Vagina (tissue), 2 donors: ENCODE measurements at regions not wholly inside any gene's neighbourhood (a gene's known extent, or its start where the extent isn't known, plus 50 kb on each side); places are given as distances from the start of the nearest gene placed in this dataset.

Experiments
- POLR2A ChIP-seq, 2 donors: fragments of 450-650 bp; IDR thresholded peaks; one replicate each; pipeline ENCODE4 v1.6.1; 2017; ENCODE audit warnings: antibody characterized with exemption in 2 of 2, mild to moderate bottlenecking in 2 of 2, moderate library complexity in 2 of 2
- TF ChIP-seq, protein P1 (sequence below), 3 experiments: fragments of 450-650 bp in 2 of 3; fragments of 200-600 bp in 1 of 3; sonication (generic) in 1 of 3; IDR thresholded peaks; one replicate each; pipeline ENCODE4 v1.5.1; 2017 to 2019; ENCODE audit warnings: antibody characterized with exemption in 3 of 3, mild to moderate bottlenecking in 2 of 3, moderate library complexity in 2 of 3

DNA sequence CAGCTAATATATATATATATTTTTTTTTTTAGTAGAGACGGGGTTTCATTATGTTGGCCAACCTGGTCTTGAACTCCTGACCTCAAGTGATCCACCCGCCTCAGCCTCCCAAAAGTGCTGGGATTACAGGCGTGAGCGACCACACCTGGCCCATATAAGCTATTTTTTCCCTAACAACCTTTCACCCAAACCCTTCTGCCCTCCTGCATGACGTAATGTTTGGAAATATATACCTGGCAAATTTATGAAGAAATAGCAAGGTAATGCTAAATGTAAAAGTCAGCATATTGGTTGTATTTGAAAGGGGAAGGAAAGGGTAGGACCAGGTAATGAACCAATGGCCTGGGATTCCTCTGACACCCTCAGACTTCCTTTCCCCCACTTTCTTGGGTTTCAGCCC lies 325.5 kb upstream of the ARID1B start:
- TF ChIP-seq, protein P1, sequence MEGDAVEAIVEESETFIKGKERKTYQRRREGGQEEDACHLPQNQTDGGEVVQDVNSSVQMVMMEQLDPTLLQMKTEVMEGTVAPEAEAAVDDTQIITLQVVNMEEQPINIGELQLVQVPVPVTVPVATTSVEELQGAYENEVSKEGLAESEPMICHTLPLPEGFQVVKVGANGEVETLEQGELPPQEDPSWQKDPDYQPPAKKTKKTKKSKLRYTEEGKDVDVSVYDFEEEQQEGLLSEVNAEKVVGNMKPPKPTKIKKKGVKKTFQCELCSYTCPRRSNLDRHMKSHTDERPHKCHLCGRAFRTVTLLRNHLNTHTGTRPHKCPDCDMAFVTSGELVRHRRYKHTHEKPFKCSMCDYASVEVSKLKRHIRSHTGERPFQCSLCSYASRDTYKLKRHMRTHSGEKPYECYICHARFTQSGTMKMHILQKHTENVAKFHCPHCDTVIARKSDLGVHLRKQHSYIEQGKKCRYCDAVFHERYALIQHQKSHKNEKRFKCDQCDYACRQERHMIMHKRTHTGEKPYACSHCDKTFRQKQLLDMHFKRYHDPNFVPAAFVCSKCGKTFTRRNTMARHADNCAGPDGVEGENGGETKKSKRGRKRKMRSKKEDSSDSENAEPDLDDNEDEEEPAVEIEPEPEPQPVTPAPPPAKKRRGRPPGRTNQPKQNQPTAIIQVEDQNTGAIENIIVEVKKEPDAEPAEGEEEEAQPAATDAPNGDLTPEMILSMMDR (IDR thresholded peaks at IDR 0.05), result no peak
- TF ChIP-seq POLR2A (IDR thresholded peaks at IDR 0.05), result no peak
